Right renal pelvis (tissue), 4 donors: ENCODE measurements at regions not wholly inside any gene's neighbourhood (a gene's known extent, or its start where the extent isn't known, plus 50 kb on each side); places are given as distances from the start of the nearest gene placed in this dataset.

Source experiments
- DNase-seq, 4 donors: peaks; one replicate each; pipeline ENCODE4 v3.0.0-alpha.2; 2013; ENCODE audit warnings: low read depth in 4 of 4, low spot score in 3 of 4, missing footprints in 1 of 4

- no peak for DNase-seq
These were observed 784.0 kb downstream of the SUGCT start for GRCh38 chr7:40918701-40919271.

GRCh38 chr7:40916813-40917212 is 782.0 kb downstream of the SUGCT start:
- no peak for DNase-seq

- DNase-seq, result no peak
These were observed 780.3 kb downstream of the SUGCT start for GRCh38 chr7:40915071-40915470.
